WTC11 (cell line): ENCODE measurements at regions not wholly inside any gene's neighbourhood (a gene's known extent, or its start where the extent isn't known, plus 50 kb on each side); places are given as distances from the start of the nearest gene placed in this dataset.

Experiments used
- ATAC-seq: fragments of 200-7000 bp; cut with Tn5 transposase; 2 replicates; pipeline ENCODE4 v1.10.0; 2021; ENCODE audit warnings: mild to moderate bottlenecking, moderate library complexity
- CTCF ChIA-PET: fragments of 300-600 bp; sonication (Branson Sonifier 250); formaldehyde crosslinking; loops from one replicate; lab custom pipeline; 2021; ENCODE audit warnings: antibody characterized with exemption; lab: Charles Lee
- POLR2A ChIA-PET: fragments of 350-600 bp; sonication (Branson Sonifier 250); formaldehyde crosslinking; loops from one replicate; lab custom pipeline; 2021; ENCODE audit warnings: antibody characterized with exemption; lab: Charles Lee
- DNase-seq: peaks from one replicate; pipeline ENCODE4 v3.0.0; 2021; ENCODE audit warnings: low spot score
- H3K27ac Mint-ChIP-seq: 2 replicates; pipeline ENCODE4 v1.8.0; 2021; ENCODE audit warnings: mixed read lengths
- H3K27me3 Mint-ChIP-seq: 2 replicates; pipeline ENCODE4 v1.8.0; 2021; ENCODE audit warnings: low read depth, mild to moderate bottlenecking, moderate library complexity, mixed read lengths
- H3K36me3 Mint-ChIP-seq: 2 replicates; pipeline ENCODE4 v1.8.0; 2021; ENCODE audit warnings: mixed read lengths
- H3K4me1 Mint-ChIP-seq: 2 replicates; pipeline ENCODE4 v1.8.0; 2022; ENCODE audit warnings: mixed read lengths
- H3K4me3 Mint-ChIP-seq: 2 replicates; pipeline ENCODE4 v1.8.0; 2021; ENCODE audit warnings: mild to moderate bottlenecking, moderate library complexity, mixed read lengths
- H3K9me3 Mint-ChIP-seq: 2 replicates; pipeline ENCODE4 v1.8.0; 2021; ENCODE audit warnings: mixed read lengths
- FOXK1 ChIP-seq: sonication (generic); formaldehyde crosslinking; IDR thresholded peaks from 2 replicates; pipeline ENCODE4 v1.8.0; 2022; ENCODE audit warnings: mild to moderate bottlenecking, moderate library complexity, missing genetic modification reagents
- MYBL2 ChIP-seq: sonication (generic); formaldehyde crosslinking; IDR thresholded peaks from 2 replicates; pipeline ENCODE4 v1.8.1; 2023; ENCODE audit warnings: mild to moderate bottlenecking, moderate library complexity, missing genetic modification reagents
- NFE2L1 ChIP-seq: sonication (generic); formaldehyde crosslinking; IDR thresholded peaks from 2 replicates; pipeline ENCODE4 v1.8.1; 2023; ENCODE audit warnings: missing genetic modification reagents
- SMAD4 ChIP-seq: sonication (generic); formaldehyde crosslinking; IDR thresholded peaks from 2 replicates; pipeline ENCODE4 v1.8.0; 2022; ENCODE audit warnings: mild to moderate bottlenecking, missing genetic modification reagents
- TEAD1 ChIP-seq: sonication (generic); formaldehyde crosslinking; IDR thresholded peaks from 2 replicates; pipeline ENCODE4 v1.8.0; 2022; ENCODE audit warnings: mild to moderate bottlenecking, missing genetic modification reagents
- TEAD4 ChIP-seq: sonication (generic); formaldehyde crosslinking; IDR thresholded peaks from 2 replicates; pipeline ENCODE4 v1.8.0; 2022; ENCODE audit warnings: mild to moderate bottlenecking, missing genetic modification reagents
- ZNF121 ChIP-seq: sonication (generic); formaldehyde crosslinking; IDR thresholded peaks from 2 replicates; pipeline ENCODE4 v1.8.0; 2023; ENCODE audit warnings: missing genetic modification reagents
- ZNF416 ChIP-seq: fragments of 250-450 bp; sonication (Bioruptor Pico); IDR thresholded peaks from 2 replicates; pipeline ENCODE4 v1.9.0; 2021; ENCODE audit warnings: mild to moderate bottlenecking, inconsistent platforms
- TF ChIP-seq, protein P1 (sequence below): sonication (generic); formaldehyde crosslinking; IDR thresholded peaks from 2 replicates; pipeline ENCODE4 v1.8.0; 2022; ENCODE audit warnings: mild to moderate bottlenecking, missing genetic modification reagents
- TF ChIP-seq, protein P2 (sequence below): sonication (generic); formaldehyde crosslinking; IDR thresholded peaks from 2 replicates; pipeline ENCODE4 v1.8.0; 2022; ENCODE audit warnings: mild to moderate bottlenecking, missing genetic modification reagents
- TF ChIP-seq, protein P3 (sequence below): sonication (generic); formaldehyde crosslinking; conservative IDR thresholded peaks from 2 replicates; pipeline ENCODE4 v1.8.1; 2022; ENCODE audit warnings: mild to moderate bottlenecking, missing genetic modification reagents
- TF ChIP-seq, protein P4 (sequence below): fragments of 250-450 bp; sonication (Bioruptor Pico); IDR thresholded peaks from 2 replicates; pipeline ENCODE4 v1.9.0; 2021; ENCODE audit warnings: moderate library complexity, mild to moderate bottlenecking, inconsistent platforms, borderline replicate concordance
- TF ChIP-seq, protein P5 (sequence below): sonication (generic); formaldehyde crosslinking; IDR thresholded peaks from 2 replicates; pipeline ENCODE4 v1.8.1; 2023; ENCODE audit warnings: mild to moderate bottlenecking, missing genetic modification reagents, moderate library complexity
- TF ChIP-seq, protein P6 (sequence below): sonication (generic); formaldehyde crosslinking; IDR thresholded peaks from 2 replicates; pipeline ENCODE4 v1.8.0; 2022; ENCODE audit warnings: mild to moderate bottlenecking, missing genetic modification reagents
- TF ChIP-seq, protein P7 (sequence below): sonication (generic); formaldehyde crosslinking; IDR thresholded peaks from 2 replicates; pipeline ENCODE4 v1.8.0; 2022; ENCODE audit warnings: missing genetic modification reagents
- TF ChIP-seq, protein P8 (sequence below): fragments of 250-450 bp; sonication (Bioruptor Pico); conservative IDR thresholded peaks from 2 replicates; pipeline ENCODE4 v1.9.0; 2021; ENCODE audit warnings: mild to moderate bottlenecking
- TF ChIP-seq, protein P9 (sequence below): sonication (generic); formaldehyde crosslinking; IDR thresholded peaks from 2 replicates; pipeline ENCODE4 v1.8.1; 2023; ENCODE audit warnings: mild to moderate bottlenecking, missing genetic modification reagents, moderate library complexity
- TF ChIP-seq, protein P10 (sequence below): sonication (generic); formaldehyde crosslinking; IDR thresholded peaks from 2 replicates; pipeline ENCODE4 v1.8.1; 2023; ENCODE audit warnings: mild to moderate bottlenecking, missing genetic modification reagents, borderline replicate concordance

DNA sequence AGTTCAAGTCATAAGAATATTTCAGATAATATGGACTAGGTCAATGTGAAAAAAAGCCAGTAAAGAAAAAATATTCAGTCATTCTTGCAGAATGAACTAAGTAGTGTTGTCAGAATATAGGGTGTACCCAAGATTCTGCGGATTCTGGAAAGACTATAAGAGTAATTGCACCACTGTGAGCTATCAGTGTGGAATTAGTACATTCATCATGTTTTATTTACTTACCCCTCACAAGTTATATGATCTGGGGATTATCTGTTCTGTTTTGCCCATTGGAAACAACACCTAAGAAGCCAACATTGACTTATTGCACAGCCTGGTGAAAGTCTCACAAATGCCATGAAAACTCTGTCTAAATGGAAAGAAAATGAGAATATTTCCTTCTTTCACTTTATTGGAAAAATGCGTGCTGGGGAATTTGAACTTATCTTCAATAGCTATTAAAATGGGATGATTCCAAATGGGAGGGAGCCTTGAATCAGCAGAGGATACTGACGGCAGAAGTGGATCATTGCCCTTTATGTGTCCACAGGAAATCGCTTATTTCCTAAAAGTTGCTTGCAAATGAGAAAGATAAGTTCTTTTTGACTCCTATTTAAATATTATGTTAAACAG, 563.3 kb upstream of the POM121L12 start:
- TF ChIP-seq TEAD1 (CRISPR knock-in tag) (no peak), ZNF121 (CRISPR knock-in tag) (no peak), TEAD4 (CRISPR knock-in tag) (no peak), FOXK1 (CRISPR knock-in tag) (no peak), NFE2L1 (no peak), ZNF416 (CRISPR knock-in tag) (no peak)
- TF ChIP-seq, protein P1, sequence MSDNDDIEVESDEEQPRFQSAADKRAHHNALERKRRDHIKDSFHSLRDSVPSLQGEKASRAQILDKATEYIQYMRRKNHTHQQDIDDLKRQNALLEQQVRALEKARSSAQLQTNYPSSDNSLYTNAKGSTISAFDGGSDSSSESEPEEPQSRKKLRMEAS (CRISPR knock-in tag) = no peak
- TF ChIP-seq, protein P2, sequence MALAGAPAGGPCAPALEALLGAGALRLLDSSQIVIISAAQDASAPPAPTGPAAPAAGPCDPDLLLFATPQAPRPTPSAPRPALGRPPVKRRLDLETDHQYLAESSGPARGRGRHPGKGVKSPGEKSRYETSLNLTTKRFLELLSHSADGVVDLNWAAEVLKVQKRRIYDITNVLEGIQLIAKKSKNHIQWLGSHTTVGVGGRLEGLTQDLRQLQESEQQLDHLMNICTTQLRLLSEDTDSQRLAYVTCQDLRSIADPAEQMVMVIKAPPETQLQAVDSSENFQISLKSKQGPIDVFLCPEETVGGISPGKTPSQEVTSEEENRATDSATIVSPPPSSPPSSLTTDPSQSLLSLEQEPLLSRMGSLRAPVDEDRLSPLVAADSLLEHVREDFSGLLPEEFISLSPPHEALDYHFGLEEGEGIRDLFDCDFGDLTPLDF (CRISPR knock-in tag) = no peak
- TF ChIP-seq, protein P3, sequence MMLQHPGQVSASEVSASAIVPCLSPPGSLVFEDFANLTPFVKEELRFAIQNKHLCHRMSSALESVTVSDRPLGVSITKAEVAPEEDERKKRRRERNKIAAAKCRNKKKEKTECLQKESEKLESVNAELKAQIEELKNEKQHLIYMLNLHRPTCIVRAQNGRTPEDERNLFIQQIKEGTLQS = no peak
- TF ChIP-seq, protein P4, sequence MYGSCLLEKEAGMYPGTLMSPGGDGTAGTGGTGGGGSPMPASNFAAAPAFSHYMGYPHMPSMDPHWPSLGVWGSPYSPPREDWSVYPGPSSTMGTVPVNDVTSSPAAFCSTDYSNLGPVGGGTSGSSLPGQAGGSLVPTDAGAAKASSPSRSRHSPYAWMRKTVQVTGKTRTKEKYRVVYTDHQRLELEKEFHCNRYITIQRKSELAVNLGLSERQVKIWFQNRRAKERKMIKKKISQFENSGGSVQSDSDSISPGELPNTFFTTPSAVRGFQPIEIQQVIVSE = no peak
- TF ChIP-seq, protein P5, sequence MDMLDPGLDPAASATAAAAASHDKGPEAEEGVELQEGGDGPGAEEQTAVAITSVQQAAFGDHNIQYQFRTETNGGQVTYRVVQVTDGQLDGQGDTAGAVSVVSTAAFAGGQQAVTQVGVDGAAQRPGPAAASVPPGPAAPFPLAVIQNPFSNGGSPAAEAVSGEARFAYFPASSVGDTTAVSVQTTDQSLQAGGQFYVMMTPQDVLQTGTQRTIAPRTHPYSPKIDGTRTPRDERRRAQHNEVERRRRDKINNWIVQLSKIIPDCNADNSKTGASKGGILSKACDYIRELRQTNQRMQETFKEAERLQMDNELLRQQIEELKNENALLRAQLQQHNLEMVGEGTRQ (CRISPR knock-in tag) = no peak
- H3K27me3 Mint-ChIP-seq = no peaks in the 10 kb centered on the region
- ATAC-seq = no peak
- no peak for DNase-seq
- POLR2A ChIA-PET = no interaction called here
- H3K4me3 Mint-ChIP-seq = no peak overlapping the region
- H3K9me3 Mint-ChIP-seq = peaks cover 10% of the 10 kb centered on the region
- no peak overlapping the region for H3K27ac Mint-ChIP-seq
- CTCF ChIA-PET = no interaction called here
- no peaks in the 10 kb centered on the region for H3K4me1 Mint-ChIP-seq
- H3K36me3 Mint-ChIP-seq = no peaks in the 10 kb centered on the region

DNA sequence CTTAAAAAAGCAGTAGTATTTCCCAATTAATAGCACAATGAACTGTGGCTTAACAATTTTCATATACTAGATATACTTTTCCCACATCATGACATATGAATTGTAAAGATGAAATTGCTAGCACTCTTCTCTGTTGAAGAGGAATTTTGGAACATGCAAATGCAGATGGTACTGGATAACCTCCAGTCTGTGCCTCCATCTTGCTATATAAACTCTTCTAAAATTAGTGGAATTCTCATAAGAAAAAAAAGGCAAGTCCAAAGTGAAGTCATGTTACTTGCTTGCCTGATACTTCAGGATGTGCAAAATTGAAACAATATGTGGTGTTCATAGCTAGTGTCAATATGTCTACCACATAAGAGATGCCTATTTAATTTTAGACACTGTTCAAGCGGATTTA, 570.2 kb upstream of the POM121L12 start:
- no peak for ATAC-seq
- CTCF ChIA-PET = no interaction called here
- Mint-ChIP-seq H3K36me3 (no peaks in the 10 kb centered on the region), H3K27ac (no peak overlapping the region), H3K9me3 (peaks cover 10% of the 10 kb centered on the region), H3K27me3 (no peaks in the 10 kb centered on the region), H3K4me1 (peaks cover 6% of the 10 kb centered on the region), H3K4me3 (no peak overlapping the region)
- no peak for DNase-seq
- POLR2A ChIA-PET = interaction anchor here (0.5 kb wide), 1 partner anchor 512 kb away, joined by 3 read pairs; no protein-coding TSS in a partner anchor
- TF ChIP-seq, protein P6, sequence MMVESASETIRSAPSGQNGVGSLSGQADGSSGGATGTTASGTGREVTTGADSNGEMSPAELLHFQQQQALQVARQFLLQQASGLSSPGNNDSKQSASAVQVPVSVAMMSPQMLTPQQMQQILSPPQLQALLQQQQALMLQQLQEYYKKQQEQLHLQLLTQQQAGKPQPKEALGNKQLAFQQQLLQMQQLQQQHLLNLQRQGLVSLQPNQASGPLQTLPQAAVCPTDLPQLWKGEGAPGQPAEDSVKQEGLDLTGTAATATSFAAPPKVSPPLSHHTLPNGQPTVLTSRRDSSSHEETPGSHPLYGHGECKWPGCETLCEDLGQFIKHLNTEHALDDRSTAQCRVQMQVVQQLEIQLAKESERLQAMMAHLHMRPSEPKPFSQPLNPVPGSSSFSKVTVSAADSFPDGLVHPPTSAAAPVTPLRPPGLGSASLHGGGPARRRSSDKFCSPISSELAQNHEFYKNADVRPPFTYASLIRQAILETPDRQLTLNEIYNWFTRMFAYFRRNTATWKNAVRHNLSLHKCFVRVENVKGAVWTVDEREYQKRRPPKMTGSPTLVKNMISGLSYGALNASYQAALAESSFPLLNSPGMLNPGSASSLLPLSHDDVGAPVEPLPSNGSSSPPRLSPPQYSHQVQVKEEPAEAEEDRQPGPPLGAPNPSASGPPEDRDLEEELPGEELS (CRISPR knock-in tag) = no peak
- TF ChIP-seq, protein P7, sequence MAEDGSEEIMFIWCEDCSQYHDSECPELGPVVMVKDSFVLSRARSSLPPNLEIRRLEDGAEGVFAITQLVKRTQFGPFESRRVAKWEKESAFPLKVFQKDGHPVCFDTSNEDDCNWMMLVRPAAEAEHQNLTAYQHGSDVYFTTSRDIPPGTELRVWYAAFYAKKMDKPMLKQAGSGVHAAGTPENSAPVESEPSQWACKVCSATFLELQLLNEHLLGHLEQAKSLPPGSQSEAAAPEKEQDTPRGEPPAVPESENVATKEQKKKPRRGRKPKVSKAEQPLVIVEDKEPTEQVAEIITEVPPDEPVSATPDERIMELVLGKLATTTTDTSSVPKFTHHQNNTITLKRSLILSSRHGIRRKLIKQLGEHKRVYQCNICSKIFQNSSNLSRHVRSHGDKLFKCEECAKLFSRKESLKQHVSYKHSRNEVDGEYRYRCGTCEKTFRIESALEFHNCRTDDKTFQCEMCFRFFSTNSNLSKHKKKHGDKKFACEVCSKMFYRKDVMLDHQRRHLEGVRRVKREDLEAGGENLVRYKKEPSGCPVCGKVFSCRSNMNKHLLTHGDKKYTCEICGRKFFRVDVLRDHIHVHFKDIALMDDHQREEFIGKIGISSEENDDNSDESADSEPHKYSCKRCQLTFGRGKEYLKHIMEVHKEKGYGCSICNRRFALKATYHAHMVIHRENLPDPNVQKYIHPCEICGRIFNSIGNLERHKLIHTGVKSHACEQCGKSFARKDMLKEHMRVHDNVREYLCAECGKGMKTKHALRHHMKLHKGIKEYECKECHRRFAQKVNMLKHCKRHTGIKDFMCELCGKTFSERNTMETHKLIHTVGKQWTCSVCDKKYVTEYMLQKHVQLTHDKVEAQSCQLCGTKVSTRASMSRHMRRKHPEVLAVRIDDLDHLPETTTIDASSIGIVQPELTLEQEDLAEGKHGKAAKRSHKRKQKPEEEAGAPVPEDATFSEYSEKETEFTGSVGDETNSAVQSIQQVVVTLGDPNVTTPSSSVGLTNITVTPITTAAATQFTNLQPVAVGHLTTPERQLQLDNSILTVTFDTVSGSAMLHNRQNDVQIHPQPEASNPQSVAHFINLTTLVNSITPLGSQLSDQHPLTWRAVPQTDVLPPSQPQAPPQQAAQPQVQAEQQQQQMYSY = no peak
- TF ChIP-seq SMAD4 (CRISPR knock-in tag) = no peak
- TF ChIP-seq, protein P8, sequence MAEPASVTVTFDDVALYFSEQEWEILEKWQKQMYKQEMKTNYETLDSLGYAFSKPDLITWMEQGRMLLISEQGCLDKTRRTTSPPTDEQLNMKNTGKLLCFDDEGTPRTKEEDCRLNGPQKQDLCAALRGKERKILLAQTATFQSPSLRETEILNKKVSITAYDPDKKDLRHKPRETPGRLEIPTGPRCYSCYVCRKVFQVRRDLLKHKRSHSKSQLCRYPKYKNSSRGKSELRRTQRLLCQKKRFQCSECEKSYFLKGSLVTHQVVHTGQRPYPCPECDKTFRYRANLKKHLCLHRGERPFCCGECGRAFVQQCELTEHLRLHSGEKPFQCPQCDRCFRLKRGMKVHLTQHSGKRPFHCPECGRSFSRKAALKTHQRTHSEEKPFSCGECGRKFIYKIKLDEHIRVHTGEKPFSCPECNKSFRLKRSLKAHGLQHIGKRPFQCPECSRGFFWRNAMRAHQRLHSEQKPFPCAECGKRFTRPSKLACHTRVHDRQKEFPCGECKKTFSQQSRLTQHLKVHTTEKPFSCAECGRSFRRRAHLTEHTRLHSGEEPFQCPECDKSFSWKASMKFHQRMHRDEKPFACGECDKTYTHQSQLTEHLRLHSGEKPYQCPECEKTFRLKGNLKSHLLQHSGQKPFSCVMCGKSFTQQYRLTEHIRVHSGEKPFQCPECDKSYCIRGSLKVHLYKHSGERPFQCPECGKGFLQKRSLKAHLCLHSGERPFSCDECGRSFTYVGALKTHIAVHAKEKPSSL (CRISPR knock-in tag) = no peak
- no peak for TF ChIP-seq MYBL2 (CRISPR knock-in tag)
- TF ChIP-seq, protein P9, sequence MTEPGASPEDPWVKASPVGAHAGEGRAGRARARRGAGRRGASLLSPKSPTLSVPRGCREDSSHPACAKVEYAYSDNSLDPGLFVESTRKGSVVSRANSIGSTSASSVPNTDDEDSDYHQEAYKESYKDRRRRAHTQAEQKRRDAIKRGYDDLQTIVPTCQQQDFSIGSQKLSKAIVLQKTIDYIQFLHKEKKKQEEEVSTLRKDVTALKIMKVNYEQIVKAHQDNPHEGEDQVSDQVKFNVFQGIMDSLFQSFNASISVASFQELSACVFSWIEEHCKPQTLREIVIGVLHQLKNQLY = no peak
- TF ChIP-seq, protein P10, sequence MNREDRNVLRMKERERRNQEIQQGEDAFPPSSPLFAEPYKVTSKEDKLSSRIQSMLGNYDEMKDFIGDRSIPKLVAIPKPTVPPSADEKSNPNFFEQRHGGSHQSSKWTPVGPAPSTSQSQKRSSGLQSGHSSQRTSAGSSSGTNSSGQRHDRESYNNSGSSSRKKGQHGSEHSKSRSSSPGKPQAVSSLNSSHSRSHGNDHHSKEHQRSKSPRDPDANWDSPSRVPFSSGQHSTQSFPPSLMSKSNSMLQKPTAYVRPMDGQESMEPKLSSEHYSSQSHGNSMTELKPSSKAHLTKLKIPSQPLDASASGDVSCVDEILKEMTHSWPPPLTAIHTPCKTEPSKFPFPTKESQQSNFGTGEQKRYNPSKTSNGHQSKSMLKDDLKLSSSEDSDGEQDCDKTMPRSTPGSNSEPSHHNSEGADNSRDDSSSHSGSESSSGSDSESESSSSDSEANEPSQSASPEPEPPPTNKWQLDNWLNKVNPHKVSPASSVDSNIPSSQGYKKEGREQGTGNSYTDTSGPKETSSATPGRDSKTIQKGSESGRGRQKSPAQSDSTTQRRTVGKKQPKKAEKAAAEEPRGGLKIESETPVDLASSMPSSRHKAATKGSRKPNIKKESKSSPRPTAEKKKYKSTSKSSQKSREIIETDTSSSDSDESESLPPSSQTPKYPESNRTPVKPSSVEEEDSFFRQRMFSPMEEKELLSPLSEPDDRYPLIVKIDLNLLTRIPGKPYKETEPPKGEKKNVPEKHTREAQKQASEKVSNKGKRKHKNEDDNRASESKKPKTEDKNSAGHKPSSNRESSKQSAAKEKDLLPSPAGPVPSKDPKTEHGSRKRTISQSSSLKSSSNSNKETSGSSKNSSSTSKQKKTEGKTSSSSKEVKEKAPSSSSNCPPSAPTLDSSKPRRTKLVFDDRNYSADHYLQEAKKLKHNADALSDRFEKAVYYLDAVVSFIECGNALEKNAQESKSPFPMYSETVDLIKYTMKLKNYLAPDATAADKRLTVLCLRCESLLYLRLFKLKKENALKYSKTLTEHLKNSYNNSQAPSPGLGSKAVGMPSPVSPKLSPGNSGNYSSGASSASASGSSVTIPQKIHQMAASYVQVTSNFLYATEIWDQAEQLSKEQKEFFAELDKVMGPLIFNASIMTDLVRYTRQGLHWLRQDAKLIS = no peak
